ENCODE measurements at regions not wholly inside any gene's neighbourhood (a gene's known extent, or its start where the extent isn't known, plus 50 kb on each side); places are given as distances from the start of the nearest gene placed in this dataset.

DNA sequence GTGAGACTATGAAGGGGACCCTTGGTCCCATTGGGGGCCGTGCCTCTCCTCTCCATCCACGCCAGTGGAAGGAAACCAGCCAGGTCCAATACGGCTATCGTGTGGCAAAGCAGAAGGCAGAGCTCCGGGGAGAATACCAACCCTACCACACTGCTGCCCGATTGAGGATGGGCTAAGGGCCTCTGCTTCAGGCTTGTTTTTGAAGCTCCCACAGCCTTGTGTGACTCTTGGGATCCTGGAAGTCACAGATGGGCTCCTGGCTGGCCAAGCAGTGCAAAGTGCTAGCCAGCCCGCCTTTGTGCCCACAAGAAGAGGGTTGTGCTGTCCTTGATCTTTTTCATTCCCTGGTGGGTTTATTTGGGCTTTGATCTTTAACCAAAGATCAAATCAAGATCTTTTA is 70.6 kb upstream of the ID2 start:
- H4K91ac ChIP-seq (ENCODE audit: insufficient read length, low read depth, low read length): no peak overlapping the region
- H2BK15ac ChIP-seq (ENCODE audit: low read depth, low read length): no peak overlapping the region
- H3K27me3 ChIP-seq (ENCODE audit: insufficient read depth, low read length): no peaks in the 10 kb centered on the region; the same call in 1 of the 2 replicates
- Mint-ChIP-seq H3K36me3 (ENCODE audit: insufficient read depth in 1 of 3, low read depth in 3 of 3) (peaks cover 0 to 7% (median 5%) of the 10 kb centered on the region in 3 experiments; a peak in 5 of 7 replicates), H3K9me3 (peaks cover 3 to 8% of the 10 kb centered on the region in 2 experiments; a peak in 4 of 5 replicates), H3K27ac (no peak overlapping the region), H3K4me1 (peaks cover 12 to 15% of the 10 kb centered on the region in 2 experiments), H3K4me3 (no peak overlapping the region), H3K27me3 (ENCODE audit: low read depth) (peaks cover 28% of the 10 kb centered on the region)
- H2BK120ac ChIP-seq (ENCODE audit: low read depth, low read length, poor library complexity, severe bottlenecking): no peak overlapping the region
- WGBS (ENCODE audit: extremely low coverage, insufficient read length, low lambda C conversion rate): no CpG with 5 or more reads among the region's 7 CpGs
- H2AFZ ChIP-seq (ENCODE audit: low read length): no peak overlapping the region
- no peaks in the 10 kb centered on the region; the same call in 1 of the 2 replicates for H3K4me1 ChIP-seq (ENCODE audit: insufficient read depth, low read length)
- H3K23me2 ChIP-seq (ENCODE audit: insufficient read length, low read depth, low read length, poor library complexity, severe bottlenecking): no peaks in the 10 kb centered on the region
- no peak overlapping the region for H3K27ac ChIP-seq (ENCODE audit: insufficient read length, low read depth, low read length)
- H3K9me3 ChIP-seq (ENCODE audit: control insufficient read depth, low read depth, low read length): no peaks in the 10 kb centered on the region
- H4K5ac ChIP-seq (ENCODE audit: insufficient read length, low read depth, low read length): no peak overlapping the region
- no peak overlapping the region for H2AK5ac ChIP-seq (ENCODE audit: insufficient read length, low read length)
- no peak overlapping the region for H3K4me2 ChIP-seq (ENCODE audit: insufficient read depth, insufficient read length, low read length)
- H3T11ph ChIP-seq (ENCODE audit: low read length): no peak overlapping the region
- no peak overlapping the region for H4K8ac ChIP-seq (replicated peaks; ENCODE audit: insufficient read length, low read depth, low read length)
- H3K56ac ChIP-seq (ENCODE audit: insufficient read length, low read depth, low read length): no peak overlapping the region
- H3K4ac ChIP-seq (ENCODE audit: low read depth, low read length): no peak overlapping the region
- no peak overlapping the region for H3K9ac ChIP-seq (ENCODE audit: extremely low read depth, insufficient read length, low read length)
- no peak for DNase-seq
- no peaks in the 10 kb centered on the region for H3K79me2 ChIP-seq (ENCODE audit: insufficient read depth, low read length)
- no peak overlapping the region for H2BK12ac ChIP-seq (ENCODE audit: insufficient read length, low read depth, low read length)
- no peak overlapping the region for H3K23ac ChIP-seq (ENCODE audit: insufficient read length, low read depth, low read length)
- H3K79me1 ChIP-seq (ENCODE audit: insufficient read depth, low read depth, low read length, poor library complexity, severe bottlenecking): no peaks in the 10 kb centered on the region
- H2BK20ac ChIP-seq (ENCODE audit: low read depth, low read length, poor library complexity, severe bottlenecking): no peak overlapping the region
- no peaks in the 10 kb centered on the region for H4K20me1 ChIP-seq (ENCODE audit: control insufficient read depth, insufficient read depth, insufficient read length)
- no peak overlapping the region for H3K14ac ChIP-seq (ENCODE audit: insufficient read depth, low read length)
- no peak overlapping the region for H3K18ac ChIP-seq (ENCODE audit: insufficient read length, low read depth, low read length)
- TF ChIP-seq CTCF (conservative IDR thresholded peaks at IDR 0.05): no peak
- no peak overlapping the region for H2BK5ac ChIP-seq (ENCODE audit: insufficient read length, low read length)

Measured in H9 (cell line).